ENCODE measurements at regions not wholly inside any gene's neighbourhood (a gene's known extent, or its start where the extent isn't known, plus 50 kb on each side); places are given as distances from the start of the nearest gene placed in this dataset.

DNA sequence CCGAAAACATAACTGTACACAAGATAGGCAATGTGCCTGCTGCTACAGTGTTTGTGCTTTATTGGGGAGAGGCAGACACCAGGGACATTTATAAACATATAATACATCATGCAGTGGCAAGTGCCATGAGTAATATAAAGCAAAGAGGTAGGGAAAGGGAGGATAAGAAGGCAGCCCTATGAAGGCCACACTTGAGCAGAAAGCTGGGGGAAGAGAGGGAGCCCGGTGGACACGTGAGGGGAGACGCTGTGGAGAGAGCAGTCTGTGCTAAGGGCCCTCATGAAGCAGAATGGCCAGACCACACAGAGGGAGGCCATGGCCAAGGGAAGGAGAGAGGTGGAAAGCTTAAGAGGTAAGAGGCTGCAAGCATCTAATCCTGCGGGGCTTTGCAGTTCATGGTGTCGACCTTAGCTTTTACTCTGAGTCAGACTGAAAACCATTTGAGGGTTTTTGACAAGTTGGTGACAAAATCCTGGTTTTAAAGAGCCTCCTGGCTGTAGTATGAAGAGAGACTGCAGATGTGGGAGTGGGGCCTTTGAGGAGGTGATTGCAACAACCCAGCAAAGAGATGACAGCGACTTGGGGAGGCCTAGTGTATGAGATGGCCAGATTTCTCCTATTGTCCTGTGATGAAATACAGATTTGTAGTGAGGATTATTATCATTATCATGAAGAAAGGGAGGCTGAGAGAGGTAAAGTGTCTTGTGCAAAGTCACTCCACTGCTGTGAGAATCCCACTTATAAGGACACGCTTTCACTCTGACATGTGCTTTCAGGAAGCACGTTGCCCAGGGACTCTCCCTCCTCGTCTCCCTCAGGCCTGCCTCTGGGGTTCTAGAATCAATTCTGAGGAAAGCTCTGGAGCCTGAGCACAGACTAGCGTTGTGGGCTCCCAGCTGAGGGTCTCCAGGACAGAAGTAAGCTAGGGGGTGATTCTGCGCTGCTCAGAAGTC, 192.9 kb downstream of the RHOU start:
- TF ChIP-seq, protein P1, sequence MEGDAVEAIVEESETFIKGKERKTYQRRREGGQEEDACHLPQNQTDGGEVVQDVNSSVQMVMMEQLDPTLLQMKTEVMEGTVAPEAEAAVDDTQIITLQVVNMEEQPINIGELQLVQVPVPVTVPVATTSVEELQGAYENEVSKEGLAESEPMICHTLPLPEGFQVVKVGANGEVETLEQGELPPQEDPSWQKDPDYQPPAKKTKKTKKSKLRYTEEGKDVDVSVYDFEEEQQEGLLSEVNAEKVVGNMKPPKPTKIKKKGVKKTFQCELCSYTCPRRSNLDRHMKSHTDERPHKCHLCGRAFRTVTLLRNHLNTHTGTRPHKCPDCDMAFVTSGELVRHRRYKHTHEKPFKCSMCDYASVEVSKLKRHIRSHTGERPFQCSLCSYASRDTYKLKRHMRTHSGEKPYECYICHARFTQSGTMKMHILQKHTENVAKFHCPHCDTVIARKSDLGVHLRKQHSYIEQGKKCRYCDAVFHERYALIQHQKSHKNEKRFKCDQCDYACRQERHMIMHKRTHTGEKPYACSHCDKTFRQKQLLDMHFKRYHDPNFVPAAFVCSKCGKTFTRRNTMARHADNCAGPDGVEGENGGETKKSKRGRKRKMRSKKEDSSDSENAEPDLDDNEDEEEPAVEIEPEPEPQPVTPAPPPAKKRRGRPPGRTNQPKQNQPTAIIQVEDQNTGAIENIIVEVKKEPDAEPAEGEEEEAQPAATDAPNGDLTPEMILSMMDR (conservative IDR thresholded peaks at IDR 0.05), result no peak
- Mint-ChIP-seq H3K9me3 (peaks cover 29% of the 10 kb centered on the region), H3K27me3 (no peaks in the 10 kb centered on the region), H3K36me3 (peaks cover 8% of the 10 kb centered on the region), H3K4me1 (ENCODE audit: unreplicated experiment) (peaks cover 26% of the 10 kb centered on the region), H3K4me3 (peak overlapping the region; percentile 36), H3K27ac (peak overlapping the region; percentile 27)
- no peak for DNase-seq (ENCODE audit: extremely low spot score, unreplicated experiment)

DNA sequence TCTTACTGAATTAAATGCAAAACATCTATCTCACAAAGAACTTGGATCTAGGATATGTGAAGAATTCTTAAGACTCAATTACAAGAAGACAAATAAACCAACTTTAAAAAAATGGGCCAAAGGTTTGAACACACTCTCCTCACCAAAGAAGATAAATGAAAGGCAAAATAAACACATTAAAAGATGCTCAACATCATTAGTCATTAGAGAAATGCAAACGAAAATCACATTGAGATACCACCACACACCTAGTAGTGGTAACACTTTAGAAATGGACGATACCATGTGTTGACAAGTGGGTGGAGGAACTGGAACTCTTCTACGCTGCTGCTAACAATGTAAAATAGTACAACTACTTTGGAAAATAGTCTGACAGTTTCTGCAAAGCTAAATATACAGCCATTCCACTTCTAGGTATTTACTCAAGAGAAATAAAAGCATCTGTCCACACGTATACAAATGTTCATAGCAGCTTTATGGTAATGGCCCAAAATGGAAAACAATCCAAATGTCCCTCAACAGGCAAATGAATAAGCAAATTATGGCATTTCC, 194.3 kb downstream of the RHOU start:
- TF ChIP-seq, protein P1 (conservative IDR thresholded peaks at IDR 0.05), result no peak
- Mint-ChIP-seq H3K27ac (peak overlapping the region; percentile 88), H3K27me3 (no peaks in the 10 kb centered on the region)

DNA sequence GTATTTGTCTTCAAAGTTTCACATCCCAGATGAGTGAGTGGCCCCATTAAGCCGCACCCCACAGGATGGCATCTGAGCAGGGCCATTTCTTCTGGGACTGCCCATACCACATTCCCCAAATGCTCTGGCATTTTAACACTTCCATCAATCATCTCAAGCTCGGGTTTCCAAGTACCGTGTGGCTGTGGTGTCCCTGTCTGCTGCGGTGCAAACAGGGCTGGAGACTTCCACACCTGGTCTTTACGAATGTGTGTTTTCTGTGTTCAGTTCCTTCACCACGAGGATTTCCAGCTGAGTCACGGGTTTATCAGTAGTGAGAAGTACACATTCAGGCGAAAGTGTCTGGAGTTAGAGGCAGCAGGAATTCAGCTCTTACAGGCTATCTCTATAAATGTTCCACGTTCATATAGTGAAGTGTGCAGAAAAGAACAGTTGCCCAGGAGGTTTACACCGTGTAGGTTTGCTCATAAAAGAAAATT, 195.2 kb downstream of the RHOU start:
- Mint-ChIP-seq H3K4me1 (ENCODE audit: unreplicated experiment) (peaks cover 26% of the 10 kb centered on the region), H3K9me3 (peaks cover 19% of the 10 kb centered on the region), H3K27me3 (no peaks in the 10 kb centered on the region), H3K4me3 (peak overlapping the region; percentile 56), H3K36me3 (peaks cover 8% of the 10 kb centered on the region), H3K27ac (peak overlapping the region; percentile 88)
- DNase-seq (ENCODE audit: extremely low spot score, unreplicated experiment), result no peak
- TF ChIP-seq, protein P1 (conservative IDR thresholded peaks at IDR 0.05), result no peak

More for the DNA sequence above, 194.3 kb downstream of the RHOU start:
- H3K36me3 Mint-ChIP-seq, result peaks cover 8% of the 10 kb centered on the region
- peaks cover 25% of the 10 kb centered on the region for H3K9me3 Mint-ChIP-seq
- no peak for DNase-seq (ENCODE audit: extremely low spot score, unreplicated experiment)
- H3K4me3 Mint-ChIP-seq, result no peak overlapping the region
- peaks cover 26% of the 10 kb centered on the region for H3K4me1 Mint-ChIP-seq (ENCODE audit: unreplicated experiment)

DNA sequence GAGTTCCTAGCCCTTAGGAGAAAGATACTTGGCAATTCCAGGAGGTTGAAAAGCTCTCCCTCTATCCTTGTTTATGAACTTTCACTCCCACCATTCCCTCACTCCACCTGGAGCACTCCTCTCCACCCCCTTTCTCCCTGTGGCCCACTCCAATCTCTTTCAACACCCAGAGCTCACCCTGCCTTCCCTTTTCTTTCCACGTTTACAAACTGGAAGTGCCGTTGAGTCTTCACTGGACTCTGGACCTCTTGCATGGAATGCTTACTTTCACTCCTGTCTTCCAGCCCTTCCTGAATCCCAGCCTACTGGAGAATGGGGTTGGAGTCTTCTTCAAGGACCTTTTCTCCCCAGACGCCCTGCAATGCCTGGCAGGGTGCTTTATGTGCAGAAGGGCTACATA, 198.5 kb downstream of the RHOU start:
- Mint-ChIP-seq H3K36me3 (no peaks in the 10 kb centered on the region), H3K4me3 (no peak overlapping the region), H3K9me3 (peaks cover 11% of the 10 kb centered on the region), H3K27ac (peak overlapping the region; percentile 30), H3K27me3 (no peaks in the 10 kb centered on the region), H3K4me1 (ENCODE audit: unreplicated experiment) (peaks cover 44% of the 10 kb centered on the region)
- no peak for DNase-seq (ENCODE audit: extremely low spot score, unreplicated experiment)
- TF ChIP-seq, protein P1 (conservative IDR thresholded peaks at IDR 0.05), result no peak

DNA sequence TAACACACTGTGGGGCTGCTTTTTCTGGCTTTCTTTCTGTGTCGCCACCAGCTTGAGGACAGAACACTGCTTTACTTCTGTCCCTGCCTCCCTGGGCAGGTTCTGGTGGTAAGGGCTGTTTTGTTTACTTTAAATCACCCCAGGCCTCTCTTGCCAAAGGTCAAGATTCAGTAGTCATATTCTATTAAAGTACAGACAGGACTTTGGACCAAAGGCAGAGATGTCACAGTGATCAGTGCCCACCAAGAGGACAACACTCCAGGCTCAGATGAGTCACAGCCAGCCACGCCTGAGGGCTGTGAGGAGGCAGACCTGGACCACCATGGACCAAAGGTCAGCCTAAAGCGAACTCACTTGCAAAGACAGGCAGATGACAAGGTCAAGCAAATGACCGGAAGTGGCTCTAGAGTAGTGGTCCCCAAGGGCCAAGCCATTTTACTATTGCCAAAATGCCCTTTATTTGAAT, 200.0 kb downstream of the RHOU start:
- DNase-seq (ENCODE audit: extremely low spot score, unreplicated experiment), result no peak
- Mint-ChIP-seq H3K27ac (no peak overlapping the region), H3K9me3 (no peaks in the 10 kb centered on the region), H3K27me3 (no peaks in the 10 kb centered on the region), H3K4me3 (no peak overlapping the region), H3K4me1 (ENCODE audit: unreplicated experiment) (peaks cover 57% of the 10 kb centered on the region), H3K36me3 (no peaks in the 10 kb centered on the region)
- TF ChIP-seq, protein P1 (conservative IDR thresholded peaks at IDR 0.05), result no peak

Measured in type B pancreatic cell (in vitro differentiated cells).